ENCODE measurements at regions not wholly inside any gene's neighbourhood (a gene's known extent, or its start where the extent isn't known, plus 50 kb on each side); places are given as distances from the start of the nearest gene placed in this dataset.

- DNase-seq (ENCODE audit: insufficient read length, low spot score, missing footprints), result no peak
Measured at GRCh38 chr7:84693483-84693882, 493.4 kb downstream of the SEMA3D start.

GRCh38 chr7:84688671-84689070 is 494.1 kb upstream of the SEMA3A start:
- H3K27ac ChIP-seq (ENCODE audit: low read depth, low read length), result peak overlapping the region; percentile 44
- H3K9me3 ChIP-seq (ENCODE audit: low read depth, low read length), result no peaks in the 10 kb centered on the region
- H3K36me3 ChIP-seq (ENCODE audit: insufficient read depth, low read length), result no peaks in the 10 kb centered on the region
- H3K79me2 ChIP-seq (ENCODE audit: insufficient read depth, low read length), result no peaks in the 10 kb centered on the region
- no peak for TF ChIP-seq CTCF (IDR thresholded peaks at IDR 0.05; ENCODE audit: extremely low read depth, low read depth, low read length)
- no peaks in the 10 kb centered on the region for H3K27me3 ChIP-seq (ENCODE audit: insufficient read depth, low read length)
- H3K4me3 ChIP-seq (ENCODE audit: insufficient read depth, low read length), result no peak overlapping the region
- H2AFZ ChIP-seq (ENCODE audit: low read length), result peak overlapping the region; percentile 51
- no peak for DNase-seq (ENCODE audit: insufficient read length, low spot score, missing footprints)
- H3K4me1 ChIP-seq (ENCODE audit: insufficient read depth, low read length), result peaks cover 17% of the 10 kb centered on the region
- H4K20me1 ChIP-seq (ENCODE audit: insufficient read depth, low read length), result no peaks in the 10 kb centered on the region
- no peak overlapping the region for H3K4me2 ChIP-seq (ENCODE audit: insufficient read depth, low read length)

More at GRCh38 chr7:84693483-84693882, 493.4 kb downstream of the SEMA3D start:
- Histone ChIP-seq H3K27ac (ENCODE audit: low read depth, low read length) (no peak overlapping the region), H4K20me1 (ENCODE audit: insufficient read depth, low read length) (no peaks in the 10 kb centered on the region), H2AFZ (ENCODE audit: low read length) (no peak overlapping the region), H3K79me2 (ENCODE audit: insufficient read depth, low read length) (no peaks in the 10 kb centered on the region), H3K4me2 (ENCODE audit: insufficient read depth, low read length) (no peak overlapping the region), H3K9me3 (ENCODE audit: low read depth, low read length) (no peaks in the 10 kb centered on the region), H3K27me3 (ENCODE audit: insufficient read depth, low read length) (no peaks in the 10 kb centered on the region), H3K4me1 (ENCODE audit: insufficient read depth, low read length) (peaks cover 24% of the 10 kb centered on the region), H3K4me3 (ENCODE audit: insufficient read depth, low read length) (no peak overlapping the region), H3K36me3 (ENCODE audit: insufficient read depth, low read length) (no peaks in the 10 kb centered on the region)
- TF ChIP-seq CTCF (IDR thresholded peaks at IDR 0.05; ENCODE audit: extremely low read depth, low read depth, low read length), result no peak

GRCh38 chr7:84686373-84686772 is 491.8 kb upstream of the SEMA3A start:
- no peak for TF ChIP-seq CTCF (IDR thresholded peaks at IDR 0.05; ENCODE audit: extremely low read depth, low read depth, low read length)
- H3K4me3 ChIP-seq (ENCODE audit: insufficient read depth, low read length), result no peak overlapping the region
- no peaks in the 10 kb centered on the region for H3K79me2 ChIP-seq (ENCODE audit: insufficient read depth, low read length)
- DNase-seq (ENCODE audit: insufficient read length, low spot score, missing footprints), result no peak
- peaks cover 17% of the 10 kb centered on the region for H3K4me1 ChIP-seq (ENCODE audit: insufficient read depth, low read length)
- no peaks in the 10 kb centered on the region for H3K36me3 ChIP-seq (ENCODE audit: insufficient read depth, low read length)
- peak overlapping the region; percentile 59 for H2AFZ ChIP-seq (ENCODE audit: low read length)
- H3K27ac ChIP-seq (ENCODE audit: low read depth, low read length), result no peak overlapping the region
- no peaks in the 10 kb centered on the region for H3K9me3 ChIP-seq (ENCODE audit: low read depth, low read length)
- no peak overlapping the region for H3K4me2 ChIP-seq (ENCODE audit: insufficient read depth, low read length)
- no peaks in the 10 kb centered on the region for H3K27me3 ChIP-seq (ENCODE audit: insufficient read depth, low read length)
- no peaks in the 10 kb centered on the region for H4K20me1 ChIP-seq (ENCODE audit: insufficient read depth, low read length)

- Histone ChIP-seq H2AFZ (ENCODE audit: low read length) (no peak overlapping the region), H3K27ac (ENCODE audit: low read depth, low read length) (no peak overlapping the region), H3K9me3 (ENCODE audit: low read depth, low read length) (no peaks in the 10 kb centered on the region), H3K4me3 (ENCODE audit: insufficient read depth, low read length) (no peak overlapping the region), H3K4me1 (ENCODE audit: insufficient read depth, low read length) (peaks cover 17% of the 10 kb centered on the region), H3K4me2 (ENCODE audit: insufficient read depth, low read length) (no peak overlapping the region), H3K27me3 (ENCODE audit: insufficient read depth, low read length) (no peaks in the 10 kb centered on the region), H3K79me2 (ENCODE audit: insufficient read depth, low read length) (no peaks in the 10 kb centered on the region), H4K20me1 (ENCODE audit: insufficient read depth, low read length) (no peaks in the 10 kb centered on the region), H3K36me3 (ENCODE audit: insufficient read depth, low read length) (no peaks in the 10 kb centered on the region)
- no peak for DNase-seq (ENCODE audit: insufficient read length, low spot score, missing footprints)
- no peak for TF ChIP-seq CTCF (IDR thresholded peaks at IDR 0.05; ENCODE audit: extremely low read depth, low read depth, low read length)
Measured at GRCh38 chr7:84684836-84685480, 490.4 kb upstream of the SEMA3A start.
